Esophagus squamous epithelium (tissue), 5 donors: ENCODE measurements at regions not wholly inside any gene's neighbourhood (a gene's known extent, or its start where the extent isn't known, plus 50 kb on each side); places are given as distances from the start of the nearest gene placed in this dataset.

ENCODE experiments used
- DNase-seq: peaks from one replicate; lab custom pipeline; 2025; lab: John Stamatoyannopoulos, UW
- H3K27ac ChIP-seq, 4 donors: fragments of 200-600 bp; sonication (generic); one replicate each; pipeline ENCODE4 v1.5.1; 2016 to 2019; ENCODE audit warnings: mild to moderate bottlenecking in 1 of 4
- H3K27me3 ChIP-seq, 4 donors: fragments of 200-600 bp; sonication (generic); 1 replicate in 3 of 4; 2 replicates in 1 of 4; pipeline versions ENCODE4 v1.5.1 to v1.6.0; 2017 to 2021; ENCODE audit warnings: antibody characterized with exemption in 1 of 4
- H3K36me3 ChIP-seq, 3 donors: fragments of 200-600 bp; sonication (generic); one replicate each; pipeline ENCODE4 v1.5.1; 2016 to 2019
- H3K4me1 ChIP-seq, 3 donors: fragments of 200-600 bp; sonication (generic); one replicate each; pipeline ENCODE4 v1.5.1; 2017 to 2019
- H3K4me3 ChIP-seq, 4 donors: fragments of 200-600 bp; sonication (generic); 1 replicate in 3 of 4; 2 replicates in 1 of 4; pipeline ENCODE4 v1.5.1; 2016 to 2019; ENCODE audit warnings: mild to moderate bottlenecking in 2 of 4, moderate library complexity in 1 of 4
- H3K9me3 ChIP-seq, 3 donors: fragments of 200-600 bp; sonication (generic); one replicate each; pipeline ENCODE4 v1.5.1; 2016 to 2019
- POLR2A ChIP-seq, 4 donors: fragments of 450-650 bp; IDR thresholded peaks; one replicate each; pipeline ENCODE4 v1.6.1; 2017; ENCODE audit warnings: antibody characterized with exemption in 4 of 4, mild to moderate bottlenecking in 4 of 4, moderate library complexity in 3 of 4
- WGBS, 2 donors: methylation state at CpG; one replicate each; pipeline ENCODE4 v1.1.5; 2018; 5-methylcytosine and 5-hydroxymethylcytosine counted together
- intact Hi-C: fragments of 100-400 bp; cut with DNase I; formaldehyde crosslinking; loops from one replicate; pipeline ENCODE4 v1.15.0; 2022
- TF ChIP-seq, protein P1 (sequence below), 6 experiments: fragments of 450-650 bp in 4 of 6; fragments of 200-600 bp in 2 of 6; sonication (generic) in 2 of 6; IDR thresholded peaks; one replicate each; pipeline ENCODE4 v1.5.1; 2016 to 2019; ENCODE audit warnings: antibody characterized with exemption in 6 of 6, mild to moderate bottlenecking in 4 of 6, moderate library complexity in 4 of 6
- donor health status: DM: yes; HTN: yes; CAD: no.

DNA sequence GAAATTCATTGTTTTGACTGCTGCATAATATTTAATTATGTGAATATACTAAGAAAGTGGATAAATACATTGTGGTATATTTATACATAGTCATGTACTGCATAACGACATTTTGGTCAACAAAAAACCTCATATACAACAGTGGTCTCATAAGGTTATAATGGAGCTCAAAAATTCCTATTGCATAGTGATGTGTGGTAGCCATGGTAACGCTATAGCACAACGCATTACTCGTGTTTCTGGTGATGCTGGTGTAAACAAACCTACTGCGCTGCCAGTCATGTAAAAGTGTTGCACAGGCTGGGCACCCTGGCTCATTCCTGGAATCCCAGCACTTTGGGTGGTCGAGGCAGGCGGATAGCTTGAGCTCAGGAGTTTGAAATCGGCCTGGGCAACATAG is 52.6 kb upstream of the NHLH2 start:
- intact Hi-C loops = no loop called here
- no peaks in the 10 kb centered on the region for H3K9me3 ChIP-seq
- no peak overlapping the region for H3K27ac ChIP-seq
- H3K4me3 ChIP-seq = no peak overlapping the region
- no peak for DNase-seq
- no peaks in the 10 kb centered on the region for H3K27me3 ChIP-seq
- WGBS, 2 donors = 75 to 81% methylated on average over 8 of the region's 8 CpGs
- H3K4me1 ChIP-seq = no peaks in the 10 kb centered on the region
- TF ChIP-seq, protein P1, sequence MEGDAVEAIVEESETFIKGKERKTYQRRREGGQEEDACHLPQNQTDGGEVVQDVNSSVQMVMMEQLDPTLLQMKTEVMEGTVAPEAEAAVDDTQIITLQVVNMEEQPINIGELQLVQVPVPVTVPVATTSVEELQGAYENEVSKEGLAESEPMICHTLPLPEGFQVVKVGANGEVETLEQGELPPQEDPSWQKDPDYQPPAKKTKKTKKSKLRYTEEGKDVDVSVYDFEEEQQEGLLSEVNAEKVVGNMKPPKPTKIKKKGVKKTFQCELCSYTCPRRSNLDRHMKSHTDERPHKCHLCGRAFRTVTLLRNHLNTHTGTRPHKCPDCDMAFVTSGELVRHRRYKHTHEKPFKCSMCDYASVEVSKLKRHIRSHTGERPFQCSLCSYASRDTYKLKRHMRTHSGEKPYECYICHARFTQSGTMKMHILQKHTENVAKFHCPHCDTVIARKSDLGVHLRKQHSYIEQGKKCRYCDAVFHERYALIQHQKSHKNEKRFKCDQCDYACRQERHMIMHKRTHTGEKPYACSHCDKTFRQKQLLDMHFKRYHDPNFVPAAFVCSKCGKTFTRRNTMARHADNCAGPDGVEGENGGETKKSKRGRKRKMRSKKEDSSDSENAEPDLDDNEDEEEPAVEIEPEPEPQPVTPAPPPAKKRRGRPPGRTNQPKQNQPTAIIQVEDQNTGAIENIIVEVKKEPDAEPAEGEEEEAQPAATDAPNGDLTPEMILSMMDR (IDR thresholded peaks at IDR 0.05) = no peak
- no peak for TF ChIP-seq POLR2A (IDR thresholded peaks at IDR 0.05)
- H3K36me3 ChIP-seq = no peaks in the 10 kb centered on the region

DNA sequence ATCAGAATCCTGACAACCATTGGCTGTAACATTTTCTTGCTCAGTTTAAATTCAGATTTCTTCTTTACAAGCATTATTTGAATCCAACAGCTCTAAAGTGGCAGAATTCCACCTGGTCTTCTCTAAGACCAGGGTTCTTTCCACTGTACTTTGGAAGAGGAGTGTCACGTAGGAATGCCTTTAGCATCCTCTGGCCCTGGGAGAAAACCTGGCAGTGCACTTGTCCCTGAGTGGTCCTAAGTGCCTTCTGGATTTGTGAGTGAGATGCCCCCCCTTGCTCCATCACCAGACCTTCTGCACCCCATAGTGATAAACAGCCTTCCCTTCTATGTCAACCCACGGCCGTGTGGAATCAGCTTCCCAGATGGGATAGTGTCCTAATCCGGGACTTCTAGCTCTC is 57.1 kb upstream of the NHLH2 start:
- no peak overlapping the region for H3K27ac ChIP-seq
- no peak for DNase-seq
- intact Hi-C loops = no loop called here
- 83 to 87% methylated on average over 4 of the region's 4 CpGs for WGBS, 2 donors
- H3K36me3 ChIP-seq = no peaks in the 10 kb centered on the region
- no peak overlapping the region for H3K4me3 ChIP-seq
- no peaks in the 10 kb centered on the region for H3K27me3 ChIP-seq
- no peaks in the 10 kb centered on the region for H3K9me3 ChIP-seq
- TF ChIP-seq, protein P1 (IDR thresholded peaks at IDR 0.05) = no peak
- no peak for TF ChIP-seq POLR2A (IDR thresholded peaks at IDR 0.05)
- H3K4me1 ChIP-seq = no peaks in the 10 kb centered on the region

DNA sequence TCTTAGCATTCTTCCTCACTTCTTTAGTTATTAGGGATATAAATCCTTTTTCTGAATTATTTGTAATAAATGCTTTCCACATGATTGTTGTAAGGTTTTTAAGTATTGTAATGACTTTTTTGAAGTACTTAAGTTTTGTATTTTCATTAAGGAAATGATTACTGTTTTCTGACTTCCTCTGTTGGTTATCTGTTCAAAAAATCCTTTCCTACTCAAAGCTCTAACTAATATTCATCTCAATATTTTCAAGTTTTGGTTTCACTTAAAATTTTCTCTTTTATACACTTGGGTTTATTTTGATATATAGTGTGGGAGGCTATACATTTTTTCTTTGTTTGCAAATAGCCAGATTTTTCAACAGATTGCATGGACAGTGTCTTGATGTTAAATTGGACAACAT is 59.9 kb upstream of the NHLH2 start:
- DNase-seq = no peak
- H3K4me3 ChIP-seq = no peak overlapping the region
- H3K9me3 ChIP-seq = no peaks in the 10 kb centered on the region
- H3K36me3 ChIP-seq = no peaks in the 10 kb centered on the region
- no peaks in the 10 kb centered on the region for H3K4me1 ChIP-seq
- no peak for TF ChIP-seq POLR2A (IDR thresholded peaks at IDR 0.05)
- TF ChIP-seq, protein P1 (IDR thresholded peaks at IDR 0.05) = no peak
- intact Hi-C loops = no loop called here
- no peak overlapping the region for H3K27ac ChIP-seq
- H3K27me3 ChIP-seq = no peaks in the 10 kb centered on the region

DNA sequence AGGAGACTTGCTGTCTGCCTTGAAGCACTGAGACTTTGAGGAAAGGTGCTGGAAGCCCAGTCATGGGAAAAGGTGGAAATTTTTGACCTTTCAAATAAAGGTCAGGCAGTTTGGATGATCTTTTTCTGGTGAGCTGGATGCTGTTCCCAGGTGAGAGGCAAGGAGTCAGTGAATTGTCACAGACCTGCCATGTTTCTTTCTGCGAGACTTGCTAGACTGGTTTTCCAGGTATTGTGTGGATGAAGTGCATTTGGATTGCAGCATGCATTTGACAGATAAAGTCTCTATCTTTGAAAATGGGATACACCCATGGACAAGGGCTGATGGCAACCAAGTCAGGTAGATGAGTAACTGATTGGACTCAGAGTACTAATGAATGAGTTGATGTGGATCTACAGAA is 65.7 kb upstream of the NHLH2 start:
- Histone ChIP-seq H3K9me3 (no peaks in the 10 kb centered on the region), H3K27ac (peak overlapping the region in 1 of 4 donors; percentile 14), H3K4me3 (no peak overlapping the region), H3K4me1 (peaks cover 0 to 36% (median 4%) of the 10 kb centered on the region in 3 donors), H3K27me3 (no peaks in the 10 kb centered on the region), H3K36me3 (no peaks in the 10 kb centered on the region)
- DNase-seq = no peak
- WGBS, 2 donors = 18 to 67% methylated on average over 1 of the region's 1 CpG
- TF ChIP-seq, protein P1 (IDR thresholded peaks at IDR 0.05) = no peak
- no peak for TF ChIP-seq POLR2A (IDR thresholded peaks at IDR 0.05)
- intact Hi-C loops = no loop called here

DNA sequence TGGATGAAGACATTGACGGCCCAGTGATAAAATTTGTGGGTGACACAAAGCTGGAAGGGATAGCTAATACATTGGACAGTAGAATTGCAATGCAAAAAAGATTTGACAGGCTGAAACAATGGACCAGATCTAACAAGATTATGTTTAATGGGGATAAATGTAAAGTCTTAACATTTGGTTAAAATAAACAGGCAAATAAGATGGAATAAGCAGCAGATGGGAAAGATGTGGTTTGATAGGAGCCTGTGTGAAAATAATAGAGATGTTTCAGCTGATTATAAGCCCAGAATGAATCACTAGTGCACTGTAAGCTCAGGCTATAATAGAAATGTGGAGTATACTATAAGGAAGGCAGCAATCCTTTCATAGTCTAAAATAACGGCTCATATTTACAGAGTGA is 66.2 kb upstream of the NHLH2 start:
- no peak for TF ChIP-seq POLR2A (IDR thresholded peaks at IDR 0.05)
- TF ChIP-seq, protein P1 (IDR thresholded peaks at IDR 0.05) = no peak
- intact Hi-C loops = no loop called here
- H3K9me3 ChIP-seq = no peaks in the 10 kb centered on the region
- 47 to 60% methylated on average over 2 of the region's 2 CpGs for WGBS, 2 donors
- peaks cover 0 to 38% (median 4%) of the 10 kb centered on the region in 3 donors for H3K4me1 ChIP-seq
- no peak overlapping the region for H3K4me3 ChIP-seq
- no peak for DNase-seq
- no peaks in the 10 kb centered on the region for H3K36me3 ChIP-seq
- peak overlapping the region in 1 of 4 donors; percentile 10 for H3K27ac ChIP-seq
- no peaks in the 10 kb centered on the region for H3K27me3 ChIP-seq
